ENCODE measurements at regions not wholly inside any gene's neighbourhood (a gene's known extent, or its start where the extent isn't known, plus 50 kb on each side); places are given as distances from the start of the nearest gene placed in this dataset.
"Not testable (repeated sequence)": the region's sequence is repeated elsewhere in the genome, so short reads cannot be mapped to it uniquely, and the experiment has no call there.

- no peak for DNase-seq (ENCODE audit: low read depth)
Observed at GRCh38 chr10:90274721-90275468, 573.5 kb downstream of the KIF20B start.

- no peak for DNase-seq (ENCODE audit: low read depth)
Observed at GRCh38 chr10:90276894-90277475, 575.6 kb downstream of the KIF20B start.

- DNase-seq (ENCODE audit: low read depth): no peak
Observed at GRCh38 chr10:90286406-90286805, 571.4 kb downstream of the HTR7 start.

- DNase-seq (ENCODE audit: low read depth): no peak
Observed at GRCh38 chr10:90286941-90287340, 570.9 kb downstream of the HTR7 start.

GRCh38 chr10:90288391-90288933 is 569.4 kb downstream of the HTR7 start:
- no peak for DNase-seq (ENCODE audit: low read depth)

- DNase-seq (ENCODE audit: low read depth): no peak
Observed at GRCh38 chr10:90289037-90289436, 568.8 kb downstream of the HTR7 start.

- DNase-seq (ENCODE audit: low read depth): no peak
Observed at GRCh38 chr10:90293616-90294015, 564.2 kb downstream of the HTR7 start.

- not testable (repeated sequence) for DNase-seq (ENCODE audit: low read depth)
Observed at GRCh38 chr10:90294821-90295540, 562.9 kb downstream of the HTR7 start.

- DNase-seq (ENCODE audit: low read depth): not testable (repeated sequence)
Observed at GRCh38 chr10:90302031-90302430, 555.8 kb downstream of the HTR7 start.

- DNase-seq (ENCODE audit: low read depth): no peak
Observed at GRCh38 chr10:90302758-90303481, 554.9 kb downstream of the HTR7 start.

- DNase-seq (ENCODE audit: low read depth): no peak
Observed at GRCh38 chr10:90304533-90304932, 553.3 kb downstream of the HTR7 start.

- DNase-seq (ENCODE audit: low read depth): no peak
Observed at GRCh38 chr10:90306187-90306586, 551.7 kb downstream of the HTR7 start.

GRCh38 chr10:90308223-90308622 is 549.6 kb downstream of the HTR7 start:
- DNase-seq (ENCODE audit: low read depth): no peak

GRCh38 chr10:90313576-90314325 is 544.1 kb downstream of the HTR7 start:
- DNase-seq (ENCODE audit: low read depth): no peak

- DNase-seq (ENCODE audit: low read depth): no peak
Observed at GRCh38 chr10:90314718-90315117, 543.1 kb downstream of the HTR7 start.

GRCh38 chr10:90317172-90317571 is 540.7 kb downstream of the HTR7 start:
- no peak for DNase-seq (ENCODE audit: low read depth)

- DNase-seq (ENCODE audit: low read depth): no peak
Observed at GRCh38 chr10:90318659-90319058, 539.2 kb downstream of the HTR7 start.

GRCh38 chr10:90319188-90319914 is 538.5 kb downstream of the HTR7 start:
- DNase-seq (ENCODE audit: low read depth): no peak

GRCh38 chr10:90321132-90321816 is 536.6 kb downstream of the HTR7 start:
- DNase-seq (ENCODE audit: low read depth): no peak

All from stimulated activated CD8-positive, alpha-beta memory T cell treated with anti-CD3 and anti-CD28 coated beads, Interleukin-12 subunit alpha, Interleukin-12 subunit beta, amount 100 ng/mL, for 1 hour (primary cell).